ENCODE measurements at regions not wholly inside any gene's neighbourhood (a gene's known extent, or its start where the extent isn't known, plus 50 kb on each side); places are given as distances from the start of the nearest gene placed in this dataset.

GRCh38 chr18:39647627-39648534 is 2082.3 kb upstream of the CELF4 start:
- H3K27me3 ChIP-seq = no peaks in the 10 kb centered on the region
- WGBS, 2 donors (ENCODE audit: low coverage in 1 of 2) = 35 to 43% methylated on average over 4 of the region's 4 CpGs

GRCh38 chr18:39638224-39638623 is 2072.6 kb upstream of the CELF4 start:
- no peaks in the 10 kb centered on the region for H3K4me1 ChIP-seq
- H3K27ac ChIP-seq = no peak overlapping the region
- no peak for DNase-seq
- WGBS, 2 donors (ENCODE audit: low coverage in 1 of 2) = 55 to 79% methylated on average over 1 of the region's 1 CpG
- in situ Hi-C loops (cut with MboI; ENCODE audit: low pct_ligation_motif_present in 1 of 4, low pct_unique_long_range_greater_than_20kb in 1 of 4, low sequenced_read_pairs in 3 of 4) = no loop called here
- H3K27me3 ChIP-seq = no peaks in the 10 kb centered on the region
- no peaks in the 10 kb centered on the region for H3K36me3 ChIP-seq
- H3K9me3 ChIP-seq = no peaks in the 10 kb centered on the region
- no peak overlapping the region for H3K4me3 ChIP-seq
- intact Hi-C loops (cut with DNase I; ENCODE audit: low total_unique reads) = no loop called here
- TF ChIP-seq, protein P1, sequence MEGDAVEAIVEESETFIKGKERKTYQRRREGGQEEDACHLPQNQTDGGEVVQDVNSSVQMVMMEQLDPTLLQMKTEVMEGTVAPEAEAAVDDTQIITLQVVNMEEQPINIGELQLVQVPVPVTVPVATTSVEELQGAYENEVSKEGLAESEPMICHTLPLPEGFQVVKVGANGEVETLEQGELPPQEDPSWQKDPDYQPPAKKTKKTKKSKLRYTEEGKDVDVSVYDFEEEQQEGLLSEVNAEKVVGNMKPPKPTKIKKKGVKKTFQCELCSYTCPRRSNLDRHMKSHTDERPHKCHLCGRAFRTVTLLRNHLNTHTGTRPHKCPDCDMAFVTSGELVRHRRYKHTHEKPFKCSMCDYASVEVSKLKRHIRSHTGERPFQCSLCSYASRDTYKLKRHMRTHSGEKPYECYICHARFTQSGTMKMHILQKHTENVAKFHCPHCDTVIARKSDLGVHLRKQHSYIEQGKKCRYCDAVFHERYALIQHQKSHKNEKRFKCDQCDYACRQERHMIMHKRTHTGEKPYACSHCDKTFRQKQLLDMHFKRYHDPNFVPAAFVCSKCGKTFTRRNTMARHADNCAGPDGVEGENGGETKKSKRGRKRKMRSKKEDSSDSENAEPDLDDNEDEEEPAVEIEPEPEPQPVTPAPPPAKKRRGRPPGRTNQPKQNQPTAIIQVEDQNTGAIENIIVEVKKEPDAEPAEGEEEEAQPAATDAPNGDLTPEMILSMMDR (IDR thresholded peaks at IDR 0.05) = no peak
- TF ChIP-seq POLR2AphosphoS5 (IDR thresholded peaks at IDR 0.05) (no peak), EP300 (IDR thresholded peaks at IDR 0.05; ENCODE audit: low read depth) (no peak), POLR2A (IDR thresholded peaks at IDR 0.05) (no peak)

More at GRCh38 chr18:39647627-39648534, 2082.3 kb upstream of the CELF4 start:
- in situ Hi-C loops (cut with MboI; ENCODE audit: low pct_ligation_motif_present in 1 of 4, low pct_unique_long_range_greater_than_20kb in 1 of 4, low sequenced_read_pairs in 3 of 4) = no loop called here
- no peaks in the 10 kb centered on the region for H3K9me3 ChIP-seq
- no peaks in the 10 kb centered on the region for H3K36me3 ChIP-seq
- no peak for TF ChIP-seq POLR2AphosphoS5 (IDR thresholded peaks at IDR 0.05)
- TF ChIP-seq, protein P1 (IDR thresholded peaks at IDR 0.05) = no peak
- intact Hi-C loops (cut with DNase I; ENCODE audit: low total_unique reads) = no loop called here
- DNase-seq = no peak
- H3K4me1 ChIP-seq = no peaks in the 10 kb centered on the region
- no peak overlapping the region for H3K4me3 ChIP-seq
- H3K27ac ChIP-seq = no peak overlapping the region

GRCh38 chr18:39636931-39637330 is 2071.3 kb upstream of the CELF4 start:
- TF ChIP-seq EP300 (IDR thresholded peaks at IDR 0.05; ENCODE audit: low read depth) (no peak), POLR2A (IDR thresholded peaks at IDR 0.05) (no peak), POLR2AphosphoS5 (IDR thresholded peaks at IDR 0.05) (no peak)
- TF ChIP-seq, protein P1 (IDR thresholded peaks at IDR 0.05) = no peak
- intact Hi-C loops (cut with DNase I; ENCODE audit: low total_unique reads) = no loop called here
- Histone ChIP-seq H3K9me3 (no peaks in the 10 kb centered on the region), H3K27me3 (no peaks in the 10 kb centered on the region), H3K27ac (no peak overlapping the region), H3K4me1 (no peaks in the 10 kb centered on the region), H3K36me3 (no peaks in the 10 kb centered on the region), H3K4me3 (no peak overlapping the region)
- 76 to 83% methylated on average over 1 of the region's 1 CpG for WGBS, 2 donors (ENCODE audit: low coverage in 1 of 2)
- in situ Hi-C loops (cut with MboI; ENCODE audit: low pct_ligation_motif_present in 1 of 4, low pct_unique_long_range_greater_than_20kb in 1 of 4, low sequenced_read_pairs in 3 of 4) = no loop called here
- no peak for DNase-seq

DNA sequence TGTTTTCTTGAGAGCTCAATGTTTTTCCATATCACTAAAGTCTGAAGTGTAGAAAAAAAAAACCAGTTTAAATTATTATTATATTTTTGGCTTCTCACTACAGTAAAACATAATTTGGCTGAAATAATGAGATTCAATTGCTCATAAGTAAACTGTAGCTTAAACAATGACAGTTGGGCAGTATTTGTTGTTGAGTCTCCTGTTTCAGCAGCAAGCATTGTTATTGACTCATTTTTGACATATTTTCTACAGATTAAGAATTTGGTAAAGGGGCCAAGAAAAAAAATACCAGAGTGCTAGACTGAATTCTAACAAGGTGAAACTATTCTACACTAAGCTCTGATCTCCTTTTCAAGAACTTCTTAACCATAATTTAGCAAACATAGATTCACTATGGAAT is 2070.4 kb upstream of the CELF4 start:
- no peak for TF ChIP-seq POLR2A (IDR thresholded peaks at IDR 0.05)
- Histone ChIP-seq H3K36me3 (no peaks in the 10 kb centered on the region), H3K4me1 (no peaks in the 10 kb centered on the region), H3K27ac (no peak overlapping the region), H3K9me3 (no peaks in the 10 kb centered on the region), H3K27me3 (no peaks in the 10 kb centered on the region), H3K4me3 (no peak overlapping the region)
- intact Hi-C loops (cut with DNase I; ENCODE audit: low total_unique reads) = no loop called here
- in situ Hi-C loops (cut with MboI; ENCODE audit: low pct_ligation_motif_present in 1 of 4, low pct_unique_long_range_greater_than_20kb in 1 of 4, low sequenced_read_pairs in 3 of 4) = no loop called here
- DNase-seq = no peak

DNA sequence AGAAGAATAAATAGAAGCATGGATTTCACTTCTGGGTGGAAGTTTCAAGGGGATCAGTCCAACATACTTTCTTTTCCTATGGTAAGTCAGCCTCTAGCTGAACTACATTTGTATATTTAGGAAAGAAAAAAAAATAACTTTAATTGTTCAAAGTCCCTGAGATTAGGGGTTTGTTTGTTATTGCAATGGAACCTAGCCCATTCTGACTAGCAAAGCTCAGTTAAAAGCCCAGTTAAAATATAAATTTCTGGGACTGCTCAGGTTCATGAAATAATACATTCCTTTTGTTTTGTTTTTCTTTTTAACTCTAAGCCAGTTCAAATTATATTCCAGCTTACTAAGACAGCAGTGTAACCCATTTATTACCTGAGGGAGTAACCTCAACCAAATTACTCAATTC is 2069.6 kb upstream of the CELF4 start:
- Histone ChIP-seq H3K9me3 (no peaks in the 10 kb centered on the region), H3K27me3 (no peaks in the 10 kb centered on the region), H3K27ac (no peak overlapping the region), H3K36me3 (no peaks in the 10 kb centered on the region), H3K4me3 (no peak overlapping the region), H3K4me1 (no peaks in the 10 kb centered on the region)
- intact Hi-C loops (cut with DNase I; ENCODE audit: low total_unique reads) (no loop called here), in situ Hi-C loops (cut with MboI; ENCODE audit: low pct_ligation_motif_present in 1 of 4, low pct_unique_long_range_greater_than_20kb in 1 of 4, low sequenced_read_pairs in 3 of 4) (no loop called here)
- DNase-seq = no peak
- TF ChIP-seq EP300 (IDR thresholded peaks at IDR 0.05; ENCODE audit: low read depth) = no peak
- TF ChIP-seq, protein P1 (IDR thresholded peaks at IDR 0.05) = no peak
- no peak for TF ChIP-seq POLR2AphosphoS5 (IDR thresholded peaks at IDR 0.05)
- TF ChIP-seq POLR2A (IDR thresholded peaks at IDR 0.05) = no peak
